IMR-90 (cell line): ENCODE measurements at regions not wholly inside any gene's neighbourhood (a gene's known extent, or its start where the extent isn't known, plus 50 kb on each side); places are given as distances from the start of the nearest gene placed in this dataset.

Experiments
- ATAC-seq: fragments of 200-7000 bp; cut with Tn5 transposase; 2 replicates; pipeline ENCODE4 v1.9.1; 2020; ENCODE audit warnings: low read depth, mild to moderate bottlenecking, moderate library complexity
- BruUV-seq: library from RNA; stranded (reverse); fragments of 400-500 nt; replicated peaks from 2 replicates; lab custom pipeline; 2021; lab: Mats Ljungman, UMichigan
- CTCF ChIA-PET: fragments of 300-600 bp; formaldehyde crosslinking; extraction: SDS; loops from one replicate; lab custom pipeline; 2021; ENCODE audit warnings: antibody characterized with exemption; lab: Yijun Ruan, JAX
- POLR2A ChIA-PET: fragments of 300-600 bp; sonication (Branson Sonifier 250); formaldehyde crosslinking; loops from one replicate; lab custom pipeline; 2022; ENCODE audit warnings: antibody characterized with exemption; ENCODE audit not compliant: unreplicated experiment; lab: Charles Lee
- DNase-seq: peaks from one replicate; pipeline ENCODE4 v3.0.0; 2013
- H2AFZ ChIP-seq: replicated peaks from 2 replicates; pipeline ENCODE3; 2013; ENCODE audit warnings: low read length, mild to moderate bottlenecking; ENCODE audit not compliant: poor library complexity
- H2AK5ac ChIP-seq: 2 replicates; pipeline ENCODE4 v1.6.1; 2013; ENCODE audit warnings: low read depth, low read length, inconsistent platforms
- H2AK9ac ChIP-seq: replicated peaks from 2 replicates; pipeline ENCODE3; 2013; ENCODE audit warnings: mild to moderate bottlenecking, low read depth, low read length, moderate library complexity; ENCODE audit not compliant: poor library complexity
- H2BK120ac ChIP-seq: 2 replicates; pipeline ENCODE4 v1.6.1; 2013; ENCODE audit warnings: low read depth, low read length, inconsistent platforms
- H2BK15ac ChIP-seq: 3 replicates; pipeline ENCODE4 v1.6.1; 2013; ENCODE audit warnings: low read depth, low read length, inconsistent platforms
- H2BK20ac ChIP-seq: 2 replicates; pipeline ENCODE4 v1.6.1; 2013; ENCODE audit warnings: low read depth, mild to moderate bottlenecking, inconsistent platforms, low read length, moderate library complexity
- H2BK5ac ChIP-seq: 2 replicates; pipeline ENCODE4 v1.6.1; 2013; ENCODE audit warnings: mild to moderate bottlenecking, low read depth, low read length, inconsistent platforms; ENCODE audit not compliant: poor library complexity, severe bottlenecking
- H3K14ac ChIP-seq: replicated peaks from 2 replicates; pipeline ENCODE4 v1.6.1; 2013; ENCODE audit warnings: low read depth, low read length, inconsistent platforms
- H3K18ac ChIP-seq: 2 replicates; pipeline ENCODE4 v1.6.1; 2013; ENCODE audit warnings: low read depth, low read length, control low read depth
- H3K23ac ChIP-seq: 2 replicates; pipeline ENCODE4 v1.6.1; 2013; ENCODE audit warnings: low read depth, low read length, inconsistent platforms
- H3K27ac ChIP-seq: 2 replicates; pipeline ENCODE4 v1.5.1; 2013; ENCODE audit warnings: mild to moderate bottlenecking, control low read depth, low read length; ENCODE audit not compliant: insufficient read depth
- H3K27me3 ChIP-seq: 2 replicates; pipeline ENCODE4 v1.6.1; 2013; ENCODE audit warnings: low read length; ENCODE audit not compliant: control insufficient read depth, insufficient read depth
- H3K36me3 ChIP-seq: 2 replicates; pipeline ENCODE4 v1.6.1; 2013; ENCODE audit warnings: low read length, mixed read lengths; ENCODE audit not compliant: control insufficient read depth, insufficient read depth
- H3K4ac ChIP-seq: 2 replicates; pipeline ENCODE4 v1.6.1; 2013; ENCODE audit warnings: low read depth, low read length, inconsistent platforms
- H3K4me1 ChIP-seq: 2 replicates; pipeline ENCODE4 v1.6.1; 2013; ENCODE audit warnings: low read length, mixed read lengths; ENCODE audit not compliant: control insufficient read depth, insufficient read depth
- H3K4me2 ChIP-seq: 2 replicates; pipeline ENCODE4 v1.6.1; 2013; ENCODE audit warnings: low read depth, mild to moderate bottlenecking, control low read depth, low read length, moderate library complexity
- H3K4me3 ChIP-seq: 2 replicates; pipeline ENCODE4 v1.5.1; 2013; ENCODE audit warnings: low read depth, mild to moderate bottlenecking, control low read depth, low read length, moderate library complexity; ENCODE audit not compliant: insufficient read depth
- H3K56ac ChIP-seq: 2 replicates; pipeline ENCODE4 v1.6.1; 2013; ENCODE audit warnings: low read length, inconsistent platforms; ENCODE audit not compliant: insufficient read depth; ENCODE audit errors: extremely low read depth
- H3K79me1 ChIP-seq, 2 experiments: 2 replicates each; pipeline ENCODE4 v1.6.1; 2013; ENCODE audit warnings: low read length in 2 of 2, inconsistent platforms in 1 of 2, low read depth in 1 of 2
- H3K9ac ChIP-seq: 2 replicates; pipeline ENCODE4 v1.6.1; 2013; ENCODE audit warnings: low read depth, low read length, control low read depth
- H3K9me1 ChIP-seq: 2 replicates; pipeline ENCODE4 v1.6.1; 2013; ENCODE audit warnings: low read length, inconsistent platforms; ENCODE audit not compliant: insufficient read depth
- H3K9me3 ChIP-seq: 2 replicates; pipeline ENCODE4 v1.6.1; 2013; ENCODE audit warnings: low read length; ENCODE audit not compliant: control insufficient read depth, insufficient read depth
- H4K20me1 ChIP-seq: 2 replicates; pipeline ENCODE4 v1.6.1; 2013; ENCODE audit warnings: low read length, inconsistent platforms; ENCODE audit not compliant: insufficient read depth
- H4K5ac ChIP-seq: 2 replicates; pipeline ENCODE4 v1.6.1; 2013; ENCODE audit warnings: mild to moderate bottlenecking, low read depth, low read length, control low read depth
- H4K8ac ChIP-seq, 2 experiments: 2 replicates each; pipeline ENCODE4 v1.6.1; 2013; ENCODE audit warnings: low read depth in 2 of 2, low read length in 2 of 2, control low read depth in 1 of 2, inconsistent platforms in 1 of 2
- H4K91ac ChIP-seq: 2 replicates; pipeline ENCODE4 v1.6.1; 2013; ENCODE audit warnings: low read depth, low read length, inconsistent platforms; ENCODE audit not compliant: insufficient read depth
- MAFK ChIP-seq: IDR thresholded peaks from 2 replicates; pipeline ENCODE4 v1.6.1; 2012; ENCODE audit warnings: low read depth, low read length, improper control_type of control experiment
- NFE2L2 ChIP-seq: fragments of 150-350 bp; IDR thresholded peaks from 2 replicates; pipeline ENCODE4 v1.6.1; 2016; ENCODE audit warnings: low read depth, mild to moderate bottlenecking, low read length
- RAD21 ChIP-seq: IDR thresholded peaks from 2 replicates; pipeline ENCODE4 v1.6.1; 2012; ENCODE audit warnings: low read length, improper control_type of control experiment
- RCOR1 ChIP-seq: IDR thresholded peaks from 2 replicates; pipeline ENCODE4 v1.6.1; 2012; ENCODE audit warnings: mild to moderate bottlenecking, low read length, improper control_type of control experiment; ENCODE audit not compliant: insufficient replicate concordance
- SMC3 ChIP-seq: fragments of 150-350 bp; IDR thresholded peaks from 2 replicates; pipeline ENCODE4 v1.6.1; 2016; ENCODE audit warnings: low read depth, mild to moderate bottlenecking, antibody characterized with exemption, low read length, moderate library complexity
- WGBS, 2 experiments: methylation state at CpG; one replicate each; pipeline versions ENCODE4 v1.1.5 to v1.1.7; 2013; ENCODE audit warnings: missing lambda C conversion rate in 2 of 2; ENCODE audit not compliant: insufficient read length in 1 of 2; ENCODE audit errors: extremely low coverage in 2 of 2; 5-methylcytosine and 5-hydroxymethylcytosine counted together
- dilution Hi-C: fragments of 300-500 bp; cut with HindIII; formaldehyde crosslinking; loops from one replicate; pipeline ENCODE4 v1.14.3; 2018; ENCODE audit warnings: low sequenced_read_pairs; ENCODE audit not compliant: unreplicated experiment
- in situ Hi-C: fragments of 300-500 bp; cut with MboI; formaldehyde crosslinking; loops from 3 replicates; pipeline ENCODE4 v1.14.3; 2019; ENCODE audit warnings: low sequenced_read_pairs, inconsistent platforms, mixed read lengths
- intact Hi-C: fragments of 100-400 bp; cut with micrococcal nuclease; formaldehyde crosslinking; loops from 2 replicates; pipeline ENCODE4 v1.10.0; 2022

DNA sequence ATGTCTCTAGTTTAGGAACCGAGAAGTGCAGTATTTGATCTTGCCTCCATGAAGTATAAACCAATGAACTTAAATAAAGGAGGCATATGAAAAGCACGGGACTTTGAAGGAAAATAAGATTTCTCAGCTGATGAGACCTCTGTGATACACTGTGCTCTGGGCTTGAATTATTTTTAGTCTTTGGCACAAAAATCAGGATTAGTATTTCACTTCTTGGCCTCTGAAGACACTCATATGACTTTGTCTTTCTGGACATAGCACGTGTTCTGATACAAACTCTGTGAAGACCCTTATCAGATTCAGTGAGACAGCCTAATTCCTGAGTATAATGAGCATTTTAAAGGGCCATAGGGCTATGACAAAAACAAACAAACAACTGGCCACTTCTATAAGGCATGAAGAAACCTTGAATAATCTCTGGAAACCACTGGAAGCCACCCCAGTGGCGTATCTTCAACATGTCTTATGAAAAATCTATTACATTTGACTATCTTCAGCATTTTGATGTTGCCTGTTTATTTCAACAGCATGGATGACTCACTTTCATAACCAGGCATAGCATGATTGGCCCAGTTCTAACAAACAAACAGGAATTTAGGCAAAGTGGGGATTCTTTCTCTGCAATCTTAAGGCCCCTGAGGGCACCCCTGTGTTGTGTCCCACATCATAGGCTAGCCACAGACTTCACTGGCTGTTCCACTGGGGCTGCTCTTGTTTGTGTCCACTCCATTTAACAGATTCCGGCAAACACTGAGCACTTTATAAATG lies 90.3 kb upstream of the ZNF462 start:
- Histone ChIP-seq H3K18ac (no peak overlapping the region), H2BK20ac (no peak overlapping the region), H3K14ac (no peak overlapping the region), H4K91ac (no peak overlapping the region), H3K9me1 (no peaks in the 10 kb centered on the region), H3K4me2 (no peak overlapping the region), H3K4me3 (no peak overlapping the region), H2AK5ac (no peak overlapping the region), H3K4me1 (no peaks in the 10 kb centered on the region), H3K23ac (no peak overlapping the region), H2BK15ac (no peak overlapping the region), H4K8ac (no peak overlapping the region), H3K9ac (no peak overlapping the region), H3K36me3 (no peaks in the 10 kb centered on the region), H3K79me1 (no peaks in the 10 kb centered on the region), H2BK5ac (no peak overlapping the region), H4K5ac (no peak overlapping the region), H4K20me1 (no peaks in the 10 kb centered on the region), H3K9me3 (no peaks in the 10 kb centered on the region), H3K27me3 (peaks cover 2% of the 10 kb centered on the region), H3K27ac (no peak overlapping the region), H2AFZ (no peak overlapping the region), H2BK120ac (no peak overlapping the region), H3K56ac (no peak overlapping the region), H3K4ac (no peak overlapping the region), H2AK9ac (no peak overlapping the region)
- ChIA-PET POLR2A (no interaction called here), CTCF (interaction anchor here (1.4 kb wide), 1 partner anchor 26 kb away, joined by 3 read pairs; no protein-coding TSS in a partner anchor)
- BruUV-seq, result no TSS peak
- no peak for TF ChIP-seq RAD21
- no peak for TF ChIP-seq RCOR1
- TF ChIP-seq SMC3, result no peak
- no peak for TF ChIP-seq MAFK
- TF ChIP-seq NFE2L2, result no peak
- WGBS, 2 experiments, result no CpG with 5 or more reads among the region's 5 CpGs
- dilution Hi-C loops, result no loop called here
- DNase-seq (no peak), ATAC-seq (no peak)
- in situ Hi-C loops, result no loop called here
- intact Hi-C loops, result no loop called here
